ENCODE measurements at regions not wholly inside any gene's neighbourhood (a gene's known extent, or its start where the extent isn't known, plus 50 kb on each side); places are given as distances from the start of the nearest gene placed in this dataset.

GRCh38 chr7:156055206-156055822, 243.1 kb upstream of the SHH start:
- H3K27me3 Mint-ChIP-seq, result no peaks in the 10 kb centered on the region
- H3K9me3 ChIP-seq (ENCODE audit: control insufficient read depth in 1 of 2, insufficient read depth in 1 of 2, low read length in 2 of 2), result peaks cover 0 to 29% of the 10 kb centered on the region in 2 experiments
- H3K4me3 ChIP-seq (ENCODE audit: low read length), result no peak overlapping the region
- H3K27me3 ChIP-seq (ENCODE audit: control insufficient read depth in 1 of 2, insufficient read depth in 2 of 2, low read length in 2 of 2), result peaks cover 0 to 2% of the 10 kb centered on the region in 2 experiments
- no peak for ATAC-seq (ENCODE audit: poor library complexity)
- ChIA-PET CTCF (no interaction called here), POLR2A (no interaction called here)
- no peaks in the 10 kb centered on the region for H3K36me3 ChIP-seq (ENCODE audit: insufficient read depth, low read length)
- TF ChIP-seq, protein P1, sequence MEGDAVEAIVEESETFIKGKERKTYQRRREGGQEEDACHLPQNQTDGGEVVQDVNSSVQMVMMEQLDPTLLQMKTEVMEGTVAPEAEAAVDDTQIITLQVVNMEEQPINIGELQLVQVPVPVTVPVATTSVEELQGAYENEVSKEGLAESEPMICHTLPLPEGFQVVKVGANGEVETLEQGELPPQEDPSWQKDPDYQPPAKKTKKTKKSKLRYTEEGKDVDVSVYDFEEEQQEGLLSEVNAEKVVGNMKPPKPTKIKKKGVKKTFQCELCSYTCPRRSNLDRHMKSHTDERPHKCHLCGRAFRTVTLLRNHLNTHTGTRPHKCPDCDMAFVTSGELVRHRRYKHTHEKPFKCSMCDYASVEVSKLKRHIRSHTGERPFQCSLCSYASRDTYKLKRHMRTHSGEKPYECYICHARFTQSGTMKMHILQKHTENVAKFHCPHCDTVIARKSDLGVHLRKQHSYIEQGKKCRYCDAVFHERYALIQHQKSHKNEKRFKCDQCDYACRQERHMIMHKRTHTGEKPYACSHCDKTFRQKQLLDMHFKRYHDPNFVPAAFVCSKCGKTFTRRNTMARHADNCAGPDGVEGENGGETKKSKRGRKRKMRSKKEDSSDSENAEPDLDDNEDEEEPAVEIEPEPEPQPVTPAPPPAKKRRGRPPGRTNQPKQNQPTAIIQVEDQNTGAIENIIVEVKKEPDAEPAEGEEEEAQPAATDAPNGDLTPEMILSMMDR (IDR thresholded peaks at IDR 0.05), result no peak
- no peak overlapping the region for H3K4me3 Mint-ChIP-seq
- no peak overlapping the region for H3K27ac Mint-ChIP-seq
- no peaks in the 10 kb centered on the region for H3K9me3 Mint-ChIP-seq
- no peaks in the 10 kb centered on the region for H3K4me1 ChIP-seq (ENCODE audit: insufficient read depth, low read length)
- no peak overlapping the region for H3K27ac ChIP-seq (ENCODE audit: low read depth in 1 of 2, low read length in 2 of 2)
- intact Hi-C loops (cut with DNase I, micrococcal nuclease), result no loop called here
- no peak for DNase-seq
- H3K4me1 Mint-ChIP-seq (ENCODE audit: low read depth), result no peaks in the 10 kb centered on the region
- H3K36me3 Mint-ChIP-seq (ENCODE audit: low read depth), result no peaks in the 10 kb centered on the region

GRCh38 chr7:156051884-156052283, 239.6 kb upstream of the SHH start:
- no peak overlapping the region for H3K4me3 ChIP-seq (ENCODE audit: low read length)
- no peak overlapping the region for H3K27ac ChIP-seq (ENCODE audit: low read depth in 1 of 2, low read length in 2 of 2)
- DNase-seq, result no peak
- no peak overlapping the region for H3K27ac Mint-ChIP-seq
- H3K36me3 Mint-ChIP-seq (ENCODE audit: low read depth), result no peaks in the 10 kb centered on the region
- no peak overlapping the region for H3K4me3 Mint-ChIP-seq
- peaks cover 0 to 28% of the 10 kb centered on the region in 2 experiments for H3K9me3 ChIP-seq (ENCODE audit: control insufficient read depth in 1 of 2, insufficient read depth in 1 of 2, low read length in 2 of 2)
- TF ChIP-seq, protein P1 (IDR thresholded peaks at IDR 0.05), result no peak
- no peaks in the 10 kb centered on the region for H3K27me3 Mint-ChIP-seq
- intact Hi-C loops (cut with DNase I, micrococcal nuclease), result no loop called here
- ChIA-PET POLR2A (no interaction called here), CTCF (no interaction called here)
- H3K27me3 ChIP-seq (ENCODE audit: control insufficient read depth in 1 of 2, insufficient read depth in 2 of 2, low read length in 2 of 2), result no peaks in the 10 kb centered on the region
- no peaks in the 10 kb centered on the region for H3K36me3 ChIP-seq (ENCODE audit: insufficient read depth, low read length)
- H3K4me1 Mint-ChIP-seq (ENCODE audit: low read depth), result no peaks in the 10 kb centered on the region
- ATAC-seq (ENCODE audit: poor library complexity), result no peak
- peaks cover 3% of the 10 kb centered on the region for H3K9me3 Mint-ChIP-seq
- no peaks in the 10 kb centered on the region for H3K4me1 ChIP-seq (ENCODE audit: insufficient read depth, low read length)

GRCh38 chr7:156050636-156051569, 238.6 kb upstream of the SHH start:
- Histone ChIP-seq H3K9me3 (ENCODE audit: control insufficient read depth in 1 of 2, insufficient read depth in 1 of 2, low read length in 2 of 2) (peaks cover 0 to 38% of the 10 kb centered on the region in 2 experiments), H3K36me3 (ENCODE audit: insufficient read depth, low read length) (no peaks in the 10 kb centered on the region), H3K27ac (ENCODE audit: low read depth in 1 of 2, low read length in 2 of 2) (no peak overlapping the region), H3K4me3 (ENCODE audit: low read length) (no peak overlapping the region), H3K4me1 (ENCODE audit: insufficient read depth, low read length) (no peaks in the 10 kb centered on the region), H3K27me3 (ENCODE audit: control insufficient read depth in 1 of 2, insufficient read depth in 2 of 2, low read length in 2 of 2) (no peaks in the 10 kb centered on the region)
- Mint-ChIP-seq H3K4me1 (ENCODE audit: low read depth) (no peaks in the 10 kb centered on the region), H3K9me3 (peaks cover 3% of the 10 kb centered on the region), H3K4me3 (no peak overlapping the region), H3K27ac (no peak overlapping the region), H3K36me3 (ENCODE audit: low read depth) (no peaks in the 10 kb centered on the region), H3K27me3 (no peaks in the 10 kb centered on the region)
- TF ChIP-seq, protein P1 (IDR thresholded peaks at IDR 0.05), result no peak
- DNase-seq (no peak), ATAC-seq (ENCODE audit: poor library complexity) (no peak)
- CTCF ChIA-PET, result no interaction called here
- intact Hi-C loops (cut with DNase I, micrococcal nuclease), result no loop called here
- POLR2A ChIA-PET, result interaction anchor here (0.7 kb wide), 1 partner anchor 407 kb away, joined by 3 read pairs; no protein-coding TSS in a partner anchor

All from CD4-positive, alpha-beta T cell (primary cell).